Esophagus muscularis mucosa (tissue), 4 donors: ENCODE measurements at regions not wholly inside any gene's neighbourhood (a gene's known extent, or its start where the extent isn't known, plus 50 kb on each side); places are given as distances from the start of the nearest gene placed in this dataset.
A peak's percentile ranks its signal among the peaks of the same experiment; 100 is the strongest.

ENCODE experiments used
- CTCF ChIP-seq, 3 experiments: fragments of 200-600 bp in 2 of 3; fragments of 450-650 bp in 1 of 3; sonication (generic) in 2 of 3; IDR thresholded peaks; one replicate each; pipeline ENCODE4 v1.5.1; 2017 to 2019; ENCODE audit warnings: antibody characterized with exemption in 3 of 3, mild to moderate bottlenecking in 2 of 3, moderate library complexity in 1 of 3
- EP300 ChIP-seq: sonication (generic); formaldehyde crosslinking; IDR thresholded peaks from one replicate; pipeline ENCODE4 v1.6.1; 2017; ENCODE audit warnings: antibody characterized with exemption
- POLR2A ChIP-seq: fragments of 450-650 bp; IDR thresholded peaks from one replicate; pipeline ENCODE4 v1.6.1; 2017; ENCODE audit warnings: antibody characterized with exemption, moderate library complexity, mild to moderate bottlenecking, low read depth

- peak; percentile 90 for TF ChIP-seq POLR2A
- no peak for TF ChIP-seq CTCF (IDR thresholded peaks at IDR 0.05)
- no peak for TF ChIP-seq EP300
These were observed 132.2 kb downstream of the OGFRL1 start for GRCh38 chr6:71420693-71421328.
